ENCODE measurements at regions not wholly inside any gene's neighbourhood (a gene's known extent, or its start where the extent isn't known, plus 50 kb on each side); places are given as distances from the start of the nearest gene placed in this dataset.

GRCh38 chr11:128164080-128164741, 423.1 kb downstream of the ETS1 start:
- TF ChIP-seq CTCF (IDR thresholded peaks at IDR 0.05) (no peak), POLR2A (IDR thresholded peaks at IDR 0.05) (no peak), EP300 (IDR thresholded peaks at IDR 0.05) (no peak), POLR2AphosphoS5 (IDR thresholded peaks at IDR 0.05) (no peak)

Measured in suprapubic skin (tissue), 4 donors.